HG02571 (cell line): ENCODE measurements at regions not wholly inside any gene's neighbourhood (a gene's known extent, or its start where the extent isn't known, plus 50 kb on each side); places are given as distances from the start of the nearest gene placed in this dataset.
"Not testable (repeated sequence)": the region's sequence is repeated elsewhere in the genome, so short reads cannot be mapped to it uniquely, and the experiment has no call there.

ENCODE experiments used
- ATAC-seq: cut with Tn5 transposase; IDR thresholded peaks from one replicate; pipeline ENCODE4 v1.9.1; 2021; ENCODE audit warnings: mild to moderate bottlenecking, moderate library complexity; ENCODE audit not compliant: unreplicated experiment

- ATAC-seq: not testable (repeated sequence)
Measured at GRCh38 chr1:761791-762190, 75.3 kb upstream of the OR4F16 start.

- ATAC-seq: not testable (repeated sequence)
Measured at GRCh38 chr1:771449-771848, 85.0 kb upstream of the OR4F16 start.

- ATAC-seq: not testable (repeated sequence)
Measured at GRCh38 chr1:777480-778180, 91.2 kb upstream of the OR4F16 start.

- ATAC-seq: peak; percentile 100
Measured at GRCh38 chr1:778451-779278, 92.2 kb upstream of the OR4F16 start.

- ATAC-seq: not testable (repeated sequence)
Measured at GRCh38 chr1:779621-780020, 93.2 kb upstream of the OR4F16 start.

GRCh38 chr1:788835-789234, 102.4 kb upstream of the OR4F16 start:
- ATAC-seq: no peak

GRCh38 chr1:789606-790005, 103.2 kb upstream of the OR4F16 start:
- not testable (repeated sequence) for ATAC-seq

- not testable (repeated sequence) for ATAC-seq
Measured at GRCh38 chr1:790388-790930, 104.0 kb upstream of the OR4F16 start.

- ATAC-seq: not testable (repeated sequence)
Measured at GRCh38 chr1:794310-794709, 107.9 kb upstream of the OR4F16 start.

GRCh38 chr1:794918-795584, 108.6 kb upstream of the OR4F16 start:
- ATAC-seq: not testable (repeated sequence)

- not testable (repeated sequence) for ATAC-seq
Measured at GRCh38 chr1:797649-798048, 111.2 kb upstream of the OR4F16 start.

GRCh38 chr1:800397-800796, 113.9 kb upstream of the OR4F16 start:
- not testable (repeated sequence) for ATAC-seq

GRCh38 chr1:804378-805115, 118.1 kb upstream of the OR4F16 start:
- peak; percentile 75 for ATAC-seq

GRCh38 chr1:805310-805709, 118.4 kb upstream of the SAMD11 start:
- not testable (repeated sequence) for ATAC-seq

- not testable (repeated sequence) for ATAC-seq
Measured at GRCh38 chr1:807066-807465, 116.7 kb upstream of the SAMD11 start.

- ATAC-seq: not testable (repeated sequence)
Measured at GRCh38 chr1:807699-808390, 115.9 kb upstream of the SAMD11 start.

- not testable (repeated sequence) for ATAC-seq
Measured at GRCh38 chr1:810949-811348, 112.8 kb upstream of the SAMD11 start.

GRCh38 chr1:812535-813127, 111.1 kb upstream of the SAMD11 start:
- ATAC-seq: not testable (repeated sequence)

GRCh38 chr1:814543-814942, 109.2 kb upstream of the SAMD11 start:
- not testable (repeated sequence) for ATAC-seq
